GM19438 (cell line): ENCODE measurements at regions not wholly inside any gene's neighbourhood (a gene's known extent, or its start where the extent isn't known, plus 50 kb on each side); places are given as distances from the start of the nearest gene placed in this dataset.

Source experiments
- ATAC-seq: cut with Tn5 transposase; IDR thresholded peaks from one replicate; pipeline ENCODE4 v1.9.1; 2021; ENCODE audit warnings: low read depth; ENCODE audit not compliant: unreplicated experiment

DNA sequence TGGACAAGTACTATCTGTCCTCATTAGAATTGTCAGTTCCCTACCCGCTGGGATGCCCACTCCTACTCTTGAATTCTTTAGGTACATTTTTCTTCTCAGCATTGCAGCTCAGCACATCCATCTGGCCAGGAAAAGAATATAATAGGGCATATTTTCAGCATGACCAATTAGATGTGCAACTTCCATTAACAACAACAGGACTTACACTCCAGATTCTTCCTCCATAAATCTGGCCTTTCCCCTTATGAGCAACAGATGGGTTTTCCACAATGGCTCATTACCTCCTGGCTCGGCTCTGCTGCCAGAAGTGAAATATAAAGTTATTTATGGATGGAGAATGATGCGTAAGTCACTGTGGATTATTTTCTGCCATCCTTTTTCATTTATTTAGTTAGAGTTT lies 443.8 kb upstream of the TGFBR2 start:
- ATAC-seq = no peak

GRCh38 chr3:30166535-30166934 lies 439.9 kb upstream of the TGFBR2 start:
- ATAC-seq = no peak

- ATAC-seq = no peak
Observed at GRCh38 chr3:30167541-30168011, 438.8 kb upstream of the TGFBR2 start.

DNA sequence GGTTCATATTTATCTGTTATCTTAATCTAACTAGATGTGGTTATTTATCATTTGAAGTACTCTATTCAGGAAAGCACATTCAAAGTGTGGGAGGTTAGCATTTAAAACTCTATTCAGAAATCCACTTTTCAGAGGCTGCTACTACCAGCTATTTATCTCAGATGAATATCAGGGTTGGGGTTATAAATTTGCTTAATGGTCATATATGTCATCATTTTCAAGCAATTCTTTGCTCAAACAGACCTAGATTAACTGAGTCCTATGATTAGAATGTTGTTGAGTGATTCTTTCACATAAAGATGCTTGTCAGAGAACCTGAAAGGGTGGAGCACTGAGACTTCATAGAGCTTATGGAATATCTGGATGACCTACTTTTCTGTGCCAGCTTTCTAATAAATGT lies 436.9 kb upstream of the TGFBR2 start:
- ATAC-seq = no peak

- ATAC-seq = no peak
Observed at GRCh38 chr3:30170681-30171438, 435.5 kb upstream of the TGFBR2 start.

- no peak for ATAC-seq
Observed at GRCh38 chr3:30174357-30174756, 432.0 kb upstream of the TGFBR2 start.

GRCh38 chr3:30180310-30181177 lies 425.9 kb upstream of the TGFBR2 start:
- ATAC-seq = no peak

GRCh38 chr3:30181178-30181465 lies 425.3 kb upstream of the TGFBR2 start:
- no peak for ATAC-seq

GRCh38 chr3:30181581-30181980 lies 424.8 kb upstream of the TGFBR2 start:
- ATAC-seq = no peak

- no peak for ATAC-seq
Observed at GRCh38 chr3:30183421-30183820, 423.0 kb upstream of the TGFBR2 start.

GRCh38 chr3:30184091-30184810 lies 422.1 kb upstream of the TGFBR2 start:
- ATAC-seq = no peak

DNA sequence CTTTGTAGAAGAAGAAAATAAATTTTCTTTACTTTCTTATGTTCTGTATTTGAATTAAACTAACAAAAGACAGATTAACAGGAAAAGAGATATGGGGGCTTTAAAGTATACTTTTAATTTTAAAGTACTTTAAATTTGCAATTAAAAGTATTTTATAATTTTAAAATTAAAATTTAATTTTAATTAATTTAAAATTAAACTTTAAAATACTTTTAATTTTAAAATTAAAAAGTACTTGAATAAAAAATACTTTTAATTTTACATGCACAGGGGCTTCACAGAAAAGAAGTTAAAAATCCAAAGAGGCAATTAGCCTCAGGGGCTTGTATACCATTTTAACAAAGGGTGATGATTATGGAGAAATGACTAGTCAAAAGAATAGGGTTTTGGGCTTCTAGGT lies 420.5 kb upstream of the TGFBR2 start:
- no peak for ATAC-seq

DNA sequence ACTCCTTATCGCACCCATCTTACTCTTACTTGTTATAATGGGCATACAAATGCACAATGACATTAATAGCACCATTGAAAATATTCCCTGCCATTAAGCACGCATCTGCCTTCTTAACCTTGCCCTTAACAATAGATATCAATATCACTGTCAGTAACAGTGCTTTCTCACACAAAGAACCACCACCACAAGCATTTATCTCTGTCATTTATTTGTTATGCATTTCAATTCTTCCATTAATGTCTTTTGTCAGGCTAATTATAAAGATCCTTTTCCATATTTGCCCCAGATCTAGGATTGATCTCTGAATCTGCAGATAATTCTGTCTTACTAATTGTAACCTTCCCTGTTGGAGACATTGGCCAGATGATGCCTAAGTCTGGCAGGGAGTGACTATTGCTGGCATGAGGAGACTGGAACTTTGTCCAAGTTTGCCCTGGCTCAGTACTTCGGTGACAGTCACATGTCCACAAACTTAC lies 419.6 kb upstream of the TGFBR2 start:
- no peak for ATAC-seq

DNA sequence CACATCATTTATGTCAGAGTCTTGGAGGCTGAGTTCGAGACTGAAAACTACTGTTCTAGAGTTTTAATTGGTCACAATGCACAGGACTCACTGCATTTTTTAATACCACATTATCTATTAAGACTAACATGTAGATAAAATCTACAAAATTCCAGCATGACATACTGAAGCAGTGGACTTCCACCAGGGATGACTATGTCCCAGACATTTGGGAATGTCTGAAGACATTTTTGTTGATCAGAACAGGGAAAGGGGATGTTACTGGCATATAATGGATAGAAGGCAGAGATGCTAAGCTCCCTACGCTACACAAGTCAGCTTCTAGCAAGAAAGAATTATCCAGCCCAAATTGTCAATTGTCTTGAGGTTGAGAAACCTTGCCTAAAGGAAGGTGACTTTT lies 419.0 kb upstream of the TGFBR2 start:
- no peak for ATAC-seq

- no peak for ATAC-seq
Observed at GRCh38 chr3:30188713-30189112, 417.7 kb upstream of the TGFBR2 start.

- no peak for ATAC-seq
Observed at GRCh38 chr3:30189900-30190299, 416.5 kb upstream of the TGFBR2 start.

- no peak for ATAC-seq
Observed at GRCh38 chr3:30193625-30194044, 412.8 kb upstream of the TGFBR2 start.

- ATAC-seq = no peak
Observed at GRCh38 chr3:30195352-30195751, 411.0 kb upstream of the TGFBR2 start.

DNA sequence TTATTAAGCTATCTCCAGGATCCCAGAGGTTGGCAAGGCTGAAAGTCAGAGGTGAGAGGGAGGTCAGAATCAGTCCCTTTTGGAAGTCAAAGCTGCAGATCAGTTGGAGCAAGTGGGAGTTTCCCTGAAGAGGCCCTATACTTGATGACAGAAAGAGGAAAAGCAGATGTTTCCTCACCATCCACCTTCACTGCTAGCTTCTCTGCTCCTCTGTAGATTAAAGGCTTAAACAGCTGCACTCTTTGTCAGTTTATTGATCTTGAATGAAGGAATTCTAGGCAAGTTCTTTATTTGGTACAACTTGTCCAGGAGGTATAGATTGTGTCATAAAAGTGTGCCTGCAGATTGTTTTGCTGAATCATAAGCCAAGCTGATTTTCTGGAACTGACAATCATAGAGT lies 408.2 kb upstream of the TGFBR2 start:
- no peak for ATAC-seq

- ATAC-seq = no peak
Observed at GRCh38 chr3:30199096-30199759, 407.2 kb upstream of the TGFBR2 start.

- ATAC-seq = no peak
Observed at GRCh38 chr3:30199855-30200254, 406.5 kb upstream of the TGFBR2 start.
